Lung (tissue), 11 donors: ENCODE measurements at regions not wholly inside any gene's neighbourhood (a gene's known extent, or its start where the extent isn't known, plus 50 kb on each side); places are given as distances from the start of the nearest gene placed in this dataset.
A peak's percentile ranks its signal among the peaks of the same experiment; 100 is the strongest.

Experiments
- ATAC-seq: fragments of 200-7000 bp; cut with Tn5 transposase; one replicate; pipeline ENCODE4 v1.9.1; 2020; ENCODE audit warnings: moderate number of reproducible peaks; ENCODE audit not compliant: insufficient read depth, low FRiP score
- DNase-seq, 3 donors: peaks; one replicate each; pipeline ENCODE4 v3.0.0-alpha.2; 2013 to 2017
- H3K27ac ChIP-seq, 2 donors: one replicate each; pipeline ENCODE4 v1.5.1; 2013; ENCODE audit warnings: mild to moderate bottlenecking in 2 of 2, moderate library complexity in 2 of 2, control low read depth in 1 of 2, inconsistent platforms in 1 of 2, low read depth in 1 of 2, low read length in 1 of 2
- H3K27me3 ChIP-seq, 3 donors: one replicate each; pipeline ENCODE4 v1.5.1; 2013; ENCODE audit warnings: low read length in 2 of 3; ENCODE audit not compliant: control insufficient read depth in 3 of 3, insufficient read depth in 3 of 3
- H3K36me3 ChIP-seq, 4 donors: one replicate each; pipeline ENCODE4 v1.5.1; 2013; ENCODE audit warnings: low read length in 4 of 4, mild to moderate bottlenecking in 1 of 4, moderate library complexity in 1 of 4; ENCODE audit not compliant: control insufficient read depth in 4 of 4, insufficient read depth in 4 of 4
- H3K4me1 ChIP-seq, 5 donors: one replicate each; pipeline ENCODE4 v1.5.1; 2013; ENCODE audit warnings: low read length in 5 of 5, mild to moderate bottlenecking in 2 of 5, moderate library complexity in 1 of 5; ENCODE audit not compliant: control insufficient read depth in 5 of 5, insufficient read depth in 5 of 5
- H3K4me3 ChIP-seq: one replicate; pipeline ENCODE4 v1.5.1; 2013; ENCODE audit warnings: mild to moderate bottlenecking, control low read depth, moderate library complexity
- H3K9ac ChIP-seq, 2 donors: one replicate each; pipeline ENCODE4 v1.5.1; 2013; ENCODE audit warnings: low read length in 2 of 2, control low read depth in 1 of 2; ENCODE audit not compliant: insufficient read depth in 1 of 2
- H3K9me3 ChIP-seq, 4 donors: one replicate each; pipeline ENCODE4 v1.5.1; 2013; ENCODE audit warnings: low read length in 3 of 4, mild to moderate bottlenecking in 1 of 4, moderate library complexity in 1 of 4; ENCODE audit not compliant: control insufficient read depth in 4 of 4, insufficient read depth in 3 of 4
- WGBS, 2 donors: extraction: QIAGEN DNeasy Blood & Tissue Kit; methylation state at CpG; one replicate each; pipeline ENCODE4 v1.1.7; 2013; 5-methylcytosine and 5-hydroxymethylcytosine counted together
- TF ChIP-seq, protein P1 (sequence below): IDR thresholded peaks from 2 replicates; pipeline ENCODE4 v1.5.1; 2012; ENCODE audit warnings: mild to moderate bottlenecking; ENCODE audit errors: control extremely low read depth, extremely low read depth
- donor health status: control.
- donor health status: control.
- donor health status: Bipolar disorder and iron deficiency.
- donor health status: healthy.
- donor health status: DM: yes; HTN: yes; CAD: no.

DNA sequence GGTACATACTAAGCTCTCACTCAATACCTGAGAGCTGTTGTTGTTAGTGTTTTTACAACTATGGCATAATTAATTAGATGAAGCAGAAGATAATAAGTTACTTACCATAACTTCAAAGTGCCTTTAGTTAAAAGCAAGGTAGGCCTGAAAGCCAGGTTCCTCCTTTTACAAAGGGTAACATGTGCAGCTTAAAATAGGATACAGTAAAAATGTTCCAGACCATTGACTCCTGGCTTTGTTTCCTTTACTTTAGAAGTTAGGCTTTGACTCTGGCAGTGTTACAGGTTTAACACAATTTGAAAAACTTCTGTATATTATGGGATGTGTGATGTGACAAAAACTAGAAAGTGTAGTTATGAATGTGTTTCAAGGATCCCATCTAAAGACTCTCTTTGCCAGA is 522.5 kb downstream of the EPM2A start:
- no peak overlapping the region for H3K9ac ChIP-seq

DNA sequence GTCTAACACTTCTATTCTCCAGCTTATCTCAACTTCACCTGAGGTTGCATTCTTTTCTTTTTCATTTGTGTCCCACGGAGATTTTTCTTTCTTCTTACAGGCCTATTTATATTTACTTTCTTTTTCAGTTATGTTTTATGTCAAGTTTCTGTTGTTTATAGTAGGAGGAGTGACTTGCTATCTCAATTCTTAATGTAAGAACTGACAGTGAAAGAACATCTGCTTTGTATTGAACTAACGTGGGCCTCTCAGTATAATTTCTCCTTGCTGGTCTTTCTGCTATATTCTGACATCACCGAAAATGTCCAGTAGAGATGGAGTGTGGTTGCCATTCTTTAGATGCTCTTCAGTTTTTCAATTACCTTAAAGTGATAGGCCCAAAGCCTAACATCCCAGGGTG is 521.7 kb downstream of the EPM2A start:
- Histone ChIP-seq H3K9ac (no peak overlapping the region), H3K4me1 (peaks cover 0 to 2% (median 0%) of the 10 kb centered on the region in 5 donors), H3K27ac (no peak overlapping the region), H3K4me3 (no peak overlapping the region), H3K9me3 (no peaks in the 10 kb centered on the region), H3K27me3 (no peaks in the 10 kb centered on the region), H3K36me3 (no peaks in the 10 kb centered on the region)
- 69% methylated on average over 3 of the region's 3 CpGs for WGBS, 2 donors
- ATAC-seq, result no peak
- TF ChIP-seq, protein P1, sequence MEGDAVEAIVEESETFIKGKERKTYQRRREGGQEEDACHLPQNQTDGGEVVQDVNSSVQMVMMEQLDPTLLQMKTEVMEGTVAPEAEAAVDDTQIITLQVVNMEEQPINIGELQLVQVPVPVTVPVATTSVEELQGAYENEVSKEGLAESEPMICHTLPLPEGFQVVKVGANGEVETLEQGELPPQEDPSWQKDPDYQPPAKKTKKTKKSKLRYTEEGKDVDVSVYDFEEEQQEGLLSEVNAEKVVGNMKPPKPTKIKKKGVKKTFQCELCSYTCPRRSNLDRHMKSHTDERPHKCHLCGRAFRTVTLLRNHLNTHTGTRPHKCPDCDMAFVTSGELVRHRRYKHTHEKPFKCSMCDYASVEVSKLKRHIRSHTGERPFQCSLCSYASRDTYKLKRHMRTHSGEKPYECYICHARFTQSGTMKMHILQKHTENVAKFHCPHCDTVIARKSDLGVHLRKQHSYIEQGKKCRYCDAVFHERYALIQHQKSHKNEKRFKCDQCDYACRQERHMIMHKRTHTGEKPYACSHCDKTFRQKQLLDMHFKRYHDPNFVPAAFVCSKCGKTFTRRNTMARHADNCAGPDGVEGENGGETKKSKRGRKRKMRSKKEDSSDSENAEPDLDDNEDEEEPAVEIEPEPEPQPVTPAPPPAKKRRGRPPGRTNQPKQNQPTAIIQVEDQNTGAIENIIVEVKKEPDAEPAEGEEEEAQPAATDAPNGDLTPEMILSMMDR, result no peak
- no peak for DNase-seq

More for the DNA sequence above, 522.5 kb downstream of the EPM2A start:
- Histone ChIP-seq H3K4me3 (no peak overlapping the region), H3K4me1 (peaks cover 0 to 2% (median 0%) of the 10 kb centered on the region in 5 donors), H3K36me3 (no peaks in the 10 kb centered on the region), H3K27me3 (no peaks in the 10 kb centered on the region), H3K9me3 (no peaks in the 10 kb centered on the region), H3K27ac (no peak overlapping the region)
- TF ChIP-seq, protein P1, result no peak
- DNase-seq, result no peak
- ATAC-seq, result no peak

DNA sequence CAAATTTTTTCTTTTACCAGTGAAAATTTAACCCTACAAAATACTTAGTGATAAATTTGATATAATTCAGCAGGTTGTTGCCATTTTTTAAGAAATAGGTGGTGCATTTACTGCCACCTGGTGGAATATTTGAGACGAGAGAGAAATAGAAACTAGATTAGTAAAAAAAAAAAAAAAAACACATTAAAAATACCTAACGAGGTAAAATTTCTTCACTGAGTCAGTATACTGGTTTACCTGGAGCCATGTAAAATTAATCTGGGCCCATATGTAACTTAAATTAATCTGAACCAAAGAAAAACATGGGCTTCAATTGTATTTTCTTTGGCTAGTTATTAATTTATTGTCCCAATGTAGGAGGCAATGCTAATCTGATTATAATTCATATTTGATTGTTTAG is 520.8 kb downstream of the EPM2A start:
- TF ChIP-seq, protein P1, result peak; percentile 1
- DNase-seq (peak in 2 of 3 donors; percentile 47 to 54), ATAC-seq (no peak)
- no peaks in the 10 kb centered on the region for H3K27me3 ChIP-seq
- peaks cover 0 to 2% (median 0%) of the 10 kb centered on the region in 5 donors for H3K4me1 ChIP-seq
- no peaks in the 10 kb centered on the region for H3K36me3 ChIP-seq
- no peak overlapping the region for H3K4me3 ChIP-seq
- no peaks in the 10 kb centered on the region for H3K9me3 ChIP-seq
- no peak overlapping the region for H3K9ac ChIP-seq
- WGBS, 2 donors, result 3 to 7% methylated on average over 2 of the region's 2 CpGs
- H3K27ac ChIP-seq, result no peak overlapping the region

DNA sequence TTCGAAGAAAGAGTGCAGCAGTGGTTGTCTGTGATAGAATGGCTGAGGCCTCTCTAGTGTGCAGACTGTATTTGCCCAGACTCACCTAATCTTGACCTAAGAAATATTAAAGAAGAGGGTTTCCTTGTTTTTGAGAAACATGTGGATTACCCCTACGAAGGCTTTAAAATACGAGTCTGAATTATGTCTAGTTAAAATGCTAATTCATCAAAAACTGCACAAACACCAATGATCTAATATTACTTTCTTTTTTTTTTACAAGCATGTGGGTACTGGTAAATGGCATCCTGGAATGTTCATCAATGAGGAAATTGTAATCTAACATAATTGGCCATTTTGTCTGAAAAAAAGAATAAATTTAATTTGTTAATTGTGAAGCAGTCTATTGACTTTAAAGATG is 510.9 kb downstream of the EPM2A start:
- H3K4me3 ChIP-seq, result no peak overlapping the region
- peaks cover 0 to 2% (median 0%) of the 10 kb centered on the region in 4 donors for H3K9me3 ChIP-seq
- no peak overlapping the region for H3K9ac ChIP-seq
- no peak for DNase-seq
- no peak overlapping the region for H3K27ac ChIP-seq
- no peaks in the 10 kb centered on the region for H3K36me3 ChIP-seq
- ATAC-seq, result no peak
- no peaks in the 10 kb centered on the region for H3K4me1 ChIP-seq
- WGBS, 2 donors, result 89 to 91% methylated on average over 3 of the region's 3 CpGs
- H3K27me3 ChIP-seq, result no peaks in the 10 kb centered on the region
- TF ChIP-seq, protein P1, result no peak
